Caco-2 (cell line): ENCODE measurements at regions not wholly inside any gene's neighbourhood (a gene's known extent, or its start where the extent isn't known, plus 50 kb on each side); places are given as distances from the start of the nearest gene placed in this dataset.

ENCODE experiments used
- BruUV-seq: library from RNA; stranded (reverse); fragments of 400-500 nt; replicated peaks from 2 replicates; lab custom pipeline; 2021; lab: Mats Ljungman, UMichigan
- CTCF ChIA-PET: fragments of 300-600 bp; sonication (Branson Sonifier 250); formaldehyde crosslinking; loops from one replicate; lab custom pipeline; 2022; ENCODE audit warnings: antibody characterized with exemption; lab: Charles Lee
- POLR2A ChIA-PET: fragments of 300-600 bp; sonication (Branson Sonifier 250); formaldehyde crosslinking; loops from one replicate; lab custom pipeline; 2022; ENCODE audit warnings: antibody characterized with exemption; lab: Charles Lee
- DNase-seq, 2 experiments: peaks; one replicate each; pipeline versions ENCODE4 v3.0.0 to v3.0.0-alpha.2; 2020 to 2022
- H3K27me3 ChIP-seq: replicated peaks from 2 replicates; pipeline ENCODE4 v1.6.0; 2011; ENCODE audit warnings: low read length; ENCODE audit not compliant: control insufficient read depth, insufficient read depth
- H3K36me3 ChIP-seq: 2 replicates; pipeline ENCODE4 v1.5.1; 2011; ENCODE audit warnings: low read length; ENCODE audit not compliant: control insufficient read depth, insufficient read depth
- H3K4me1 ChIP-seq: fragments of 250-450 bp; sonication (Bioruptor Pico); 2 replicates; pipeline ENCODE4 v1.5.1; 2020; ENCODE audit warnings: mild to moderate bottlenecking
- H3K4me3 ChIP-seq: 2 replicates; pipeline ENCODE4 v1.5.1; 2011; ENCODE audit warnings: low read depth, mild to moderate bottlenecking, control low read depth, low read length
- H3K9me3 ChIP-seq: fragments of 250-450 bp; sonication (Bioruptor Pico); 2 replicates; pipeline ENCODE4 v1.5.1; 2020; ENCODE audit warnings: mild to moderate bottlenecking, moderate library complexity
- H3K27ac Mint-ChIP-seq: one replicate; pipeline ENCODE4 v1.8.0; 2022; ENCODE audit warnings: mixed read lengths; ENCODE audit not compliant: unreplicated experiment
- H3K27me3 Mint-ChIP-seq: one replicate; pipeline ENCODE4 v1.8.0; 2022; ENCODE audit warnings: mixed read lengths; ENCODE audit not compliant: insufficient read depth, unreplicated experiment
- H3K36me3 Mint-ChIP-seq: one replicate; pipeline ENCODE4 v1.8.0; 2022; ENCODE audit warnings: mild to moderate bottlenecking, mixed read lengths; ENCODE audit not compliant: insufficient read depth, unreplicated experiment
- H3K4me1 Mint-ChIP-seq: one replicate; pipeline ENCODE4 v1.8.0; 2022; ENCODE audit warnings: low read depth, mixed read lengths; ENCODE audit not compliant: unreplicated experiment
- H3K4me3 Mint-ChIP-seq: one replicate; pipeline ENCODE4 v1.8.0; 2022; ENCODE audit warnings: mild to moderate bottlenecking, moderate library complexity, mixed read lengths; ENCODE audit not compliant: unreplicated experiment
- H3K9me3 Mint-ChIP-seq: one replicate; pipeline ENCODE4 v1.8.0; 2022; ENCODE audit warnings: mixed read lengths; ENCODE audit not compliant: unreplicated experiment
- intact Hi-C: fragments of 100-400 bp; cut with micrococcal nuclease; formaldehyde crosslinking; loops from one replicate; pipeline ENCODE4 v1.10.0; 2022; ENCODE audit not compliant: unreplicated experiment
- TF ChIP-seq, protein P1 (sequence below), 2 experiments: fragments of 200-600 bp in 1 of 2; IDR thresholded peaks; 1 replicate in 1 of 2; 2 replicates in 1 of 2; pipeline versions ENCODE4 v1.5.1 to v1.8.0; 2011 to 2022; ENCODE audit warnings: antibody characterized with exemption in 1 of 2, control low read depth in 1 of 2, inconsistent platforms in 1 of 2, low read depth in 1 of 2, low read length in 1 of 2, mild to moderate bottlenecking in 1 of 2, moderate library complexity in 1 of 2; ENCODE audit not compliant: insufficient read depth in 1 of 2, severe bottlenecking in 1 of 2, unreplicated experiment in 1 of 2

DNA sequence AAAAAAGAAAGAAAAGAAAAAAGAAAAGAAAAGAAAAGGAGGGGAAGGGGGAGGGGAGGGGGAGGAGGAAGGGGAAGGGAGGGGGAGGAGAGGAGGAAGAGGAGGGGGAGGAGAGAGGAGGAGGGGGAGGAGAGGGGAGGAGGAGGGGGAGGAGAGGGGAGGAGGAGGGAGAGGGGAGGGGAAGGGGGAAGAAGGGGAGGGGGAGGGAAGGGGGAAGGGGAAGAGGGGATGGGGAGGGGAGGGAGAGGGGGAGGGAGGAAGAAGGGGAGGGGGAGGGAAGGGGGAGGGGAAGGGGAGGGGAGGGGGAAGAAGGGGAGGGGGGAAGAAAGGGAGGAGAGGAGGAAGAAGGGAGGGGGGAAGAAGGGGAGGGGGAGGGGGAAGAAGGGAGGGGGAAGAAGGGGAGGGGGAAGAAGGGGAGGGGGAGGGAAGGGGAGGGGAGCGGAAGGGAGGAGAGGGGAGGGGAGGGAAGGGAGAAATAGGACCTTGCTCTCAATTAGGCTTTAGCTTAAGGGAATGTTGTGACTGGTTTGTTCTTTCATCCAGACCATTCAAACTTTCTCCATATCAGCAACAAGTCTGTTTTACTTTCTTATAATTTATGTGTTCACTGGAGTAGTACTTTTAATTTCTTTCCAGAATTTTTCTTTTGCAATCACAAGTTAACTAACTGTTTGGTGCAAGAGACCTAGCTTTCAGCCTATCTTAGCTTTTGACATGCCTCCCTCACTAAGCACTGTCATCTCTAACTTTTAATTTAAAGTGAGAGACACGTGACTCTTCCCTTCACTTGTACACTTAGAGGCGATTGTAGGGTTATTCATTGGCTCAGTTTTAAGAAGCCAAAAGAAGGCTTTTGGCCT, 76.5 kb upstream of the EGLN3 start:
- BruUV-seq = no TSS peak
- Mint-ChIP-seq H3K27me3 (no peaks in the 10 kb centered on the region), H3K4me1 (peaks cover 9% of the 10 kb centered on the region), H3K4me3 (no peak overlapping the region), H3K36me3 (no peaks in the 10 kb centered on the region), H3K27ac (no peak overlapping the region), H3K9me3 (peaks cover 9% of the 10 kb centered on the region)
- peaks cover 6% of the 10 kb centered on the region; the same call in 1 of the 2 replicates for H3K4me1 ChIP-seq
- H3K4me3 ChIP-seq = no peak overlapping the region
- no peaks in the 10 kb centered on the region for H3K27me3 ChIP-seq
- TF ChIP-seq, protein P1, sequence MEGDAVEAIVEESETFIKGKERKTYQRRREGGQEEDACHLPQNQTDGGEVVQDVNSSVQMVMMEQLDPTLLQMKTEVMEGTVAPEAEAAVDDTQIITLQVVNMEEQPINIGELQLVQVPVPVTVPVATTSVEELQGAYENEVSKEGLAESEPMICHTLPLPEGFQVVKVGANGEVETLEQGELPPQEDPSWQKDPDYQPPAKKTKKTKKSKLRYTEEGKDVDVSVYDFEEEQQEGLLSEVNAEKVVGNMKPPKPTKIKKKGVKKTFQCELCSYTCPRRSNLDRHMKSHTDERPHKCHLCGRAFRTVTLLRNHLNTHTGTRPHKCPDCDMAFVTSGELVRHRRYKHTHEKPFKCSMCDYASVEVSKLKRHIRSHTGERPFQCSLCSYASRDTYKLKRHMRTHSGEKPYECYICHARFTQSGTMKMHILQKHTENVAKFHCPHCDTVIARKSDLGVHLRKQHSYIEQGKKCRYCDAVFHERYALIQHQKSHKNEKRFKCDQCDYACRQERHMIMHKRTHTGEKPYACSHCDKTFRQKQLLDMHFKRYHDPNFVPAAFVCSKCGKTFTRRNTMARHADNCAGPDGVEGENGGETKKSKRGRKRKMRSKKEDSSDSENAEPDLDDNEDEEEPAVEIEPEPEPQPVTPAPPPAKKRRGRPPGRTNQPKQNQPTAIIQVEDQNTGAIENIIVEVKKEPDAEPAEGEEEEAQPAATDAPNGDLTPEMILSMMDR (IDR thresholded peaks at IDR 0.05; ENCODE audit: insufficient read depth in 1 of 2, low read depth in 1 of 2, low read length in 1 of 2, severe bottlenecking in 1 of 2, unreplicated experiment in 1 of 2) = no peak
- H3K36me3 ChIP-seq = no peaks in the 10 kb centered on the region
- no peaks in the 10 kb centered on the region for H3K9me3 ChIP-seq
- no peak for DNase-seq
- intact Hi-C loops = no loop called here
- CTCF ChIA-PET = no interaction called here
- POLR2A ChIA-PET = no interaction called here

DNA sequence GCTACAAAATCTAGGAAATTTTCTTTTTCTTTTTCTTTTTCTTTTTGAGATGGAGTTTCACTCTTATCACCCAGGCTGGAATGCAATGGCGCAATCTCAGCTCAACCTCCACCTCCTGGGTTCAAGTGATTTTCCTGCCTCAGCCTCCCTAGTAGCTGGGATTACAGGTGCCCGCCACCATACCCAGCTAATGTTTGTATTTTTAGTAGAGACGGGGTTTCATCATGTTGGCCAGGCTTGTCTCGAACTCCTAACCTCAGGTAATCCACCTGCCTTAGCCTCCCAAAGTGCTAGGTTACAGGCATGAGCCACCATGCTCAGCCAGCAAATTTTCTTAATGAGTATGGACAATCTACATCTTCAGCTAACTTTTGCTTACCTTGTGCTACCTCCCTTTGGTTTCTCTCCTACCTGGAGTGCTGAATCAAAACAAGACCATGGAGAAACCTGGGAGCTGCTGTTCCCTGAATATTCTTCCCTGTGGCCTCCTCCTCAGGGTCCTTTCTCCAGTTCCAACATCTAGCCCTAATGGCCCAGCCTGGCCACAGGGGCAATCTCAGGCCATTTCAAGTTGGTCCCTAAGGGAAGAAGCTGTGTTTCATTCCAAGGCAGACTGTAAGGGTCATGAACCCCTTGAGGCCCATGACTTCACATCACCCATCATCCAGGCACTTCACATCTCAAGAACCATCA, 74.6 kb upstream of the EGLN3 start:
- Mint-ChIP-seq H3K4me1 (peaks cover 9% of the 10 kb centered on the region), H3K27me3 (no peaks in the 10 kb centered on the region), H3K9me3 (peaks cover 9% of the 10 kb centered on the region), H3K4me3 (no peak overlapping the region), H3K36me3 (no peaks in the 10 kb centered on the region), H3K27ac (no peak overlapping the region)
- intact Hi-C loops = loop anchor here (2.0 kb wide), 2 partner anchors 177 to 187 kb away; no protein-coding TSS in a partner anchor
- TF ChIP-seq, protein P1 (IDR thresholded peaks at IDR 0.05; ENCODE audit: insufficient read depth in 1 of 2, low read depth in 1 of 2, low read length in 1 of 2, severe bottlenecking in 1 of 2, unreplicated experiment in 1 of 2) = no peak
- H3K4me3 ChIP-seq = no peak overlapping the region
- H3K4me1 ChIP-seq = peaks cover 6% of the 10 kb centered on the region; the same call in 1 of the 2 replicates
- no peaks in the 10 kb centered on the region for H3K9me3 ChIP-seq
- H3K36me3 ChIP-seq = no peaks in the 10 kb centered on the region
- no peak for DNase-seq
- CTCF ChIA-PET = interaction anchor here (1.1 kb wide), 1 partner anchor 28 kb away, joined by 3 read pairs; no protein-coding TSS in a partner anchor
- POLR2A ChIA-PET = no interaction called here
- no peaks in the 10 kb centered on the region for H3K27me3 ChIP-seq
- no TSS peak for BruUV-seq

DNA sequence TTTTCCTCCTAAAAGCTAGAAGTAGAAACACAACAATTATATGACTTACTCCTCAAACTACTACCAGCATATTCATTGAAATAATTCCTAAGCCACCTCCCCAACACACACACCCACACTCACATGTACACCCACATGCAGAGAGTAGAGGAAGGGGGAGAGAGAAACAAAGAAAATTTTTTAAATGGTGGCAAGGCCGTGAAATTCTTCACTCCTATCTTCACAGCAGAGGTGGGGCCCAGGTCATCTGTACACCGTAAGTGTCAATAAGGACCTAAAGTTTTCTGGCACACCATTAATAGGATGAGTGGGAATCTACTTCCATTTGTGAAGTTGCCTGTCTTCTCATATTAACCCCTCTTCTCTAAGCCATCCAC, 73.9 kb upstream of the EGLN3 start:
- H3K4me1 Mint-ChIP-seq = peaks cover 9% of the 10 kb centered on the region
- no peak for DNase-seq
- H3K27me3 Mint-ChIP-seq = no peaks in the 10 kb centered on the region
- ChIA-PET POLR2A (no interaction called here), CTCF (interaction anchor here (1.5 kb wide), 1 partner anchor 74 kb away, joined by 8 read pairs; no protein-coding TSS in a partner anchor)
- TF ChIP-seq, protein P1 (IDR thresholded peaks at IDR 0.05; ENCODE audit: insufficient read depth in 1 of 2, low read depth in 1 of 2, low read length in 1 of 2, severe bottlenecking in 1 of 2, unreplicated experiment in 1 of 2) = no peak
- Histone ChIP-seq H3K27me3 (no peaks in the 10 kb centered on the region), H3K4me1 (peaks cover 2% of the 10 kb centered on the region; the same call in 1 of the 2 replicates), H3K36me3 (no peaks in the 10 kb centered on the region), H3K4me3 (no peak overlapping the region), H3K9me3 (no peaks in the 10 kb centered on the region)
- no peaks in the 10 kb centered on the region for H3K36me3 Mint-ChIP-seq
- peaks cover 9% of the 10 kb centered on the region for H3K9me3 Mint-ChIP-seq
- intact Hi-C loops = loop anchor here (2.0 kb wide), 2 partner anchors 176 to 186 kb away; no protein-coding TSS in a partner anchor
- H3K4me3 Mint-ChIP-seq = no peak overlapping the region
- BruUV-seq = no TSS peak
- peak overlapping the region; percentile 48 for H3K27ac Mint-ChIP-seq
